GM18868 (cell line): ENCODE measurements at regions not wholly inside any gene's neighbourhood (a gene's known extent, or its start where the extent isn't known, plus 50 kb on each side); places are given as distances from the start of the nearest gene placed in this dataset.
"Not testable (repeated sequence)": the region's sequence is repeated elsewhere in the genome, so short reads cannot be mapped to it uniquely, and the experiment has no call there.

Experiments used
- ATAC-seq: cut with Tn5 transposase; IDR thresholded peaks from one replicate; pipeline ENCODE4 v1.9.1; 2021; ENCODE audit warnings: mild to moderate bottlenecking, moderate library complexity; ENCODE audit not compliant: unreplicated experiment

DNA sequence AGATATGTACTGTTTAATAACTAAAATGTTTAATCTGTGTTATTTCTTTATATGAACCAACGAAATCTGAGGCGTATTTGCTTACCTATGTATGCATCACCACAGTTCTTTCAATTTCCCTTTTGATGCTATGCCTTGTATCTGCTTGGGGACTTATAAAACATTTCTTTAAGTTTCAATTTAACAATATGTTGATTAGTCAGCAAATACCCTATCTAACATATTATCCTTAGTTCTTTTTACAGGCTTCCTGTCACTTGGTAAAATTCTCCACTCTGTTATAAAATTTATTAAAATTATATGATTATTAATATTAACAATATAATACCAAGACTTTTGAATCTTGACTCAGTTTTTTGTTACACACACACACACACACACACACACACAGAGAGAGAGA, 174.3 kb downstream of the CPS1 start:
- ATAC-seq, result no peak

DNA sequence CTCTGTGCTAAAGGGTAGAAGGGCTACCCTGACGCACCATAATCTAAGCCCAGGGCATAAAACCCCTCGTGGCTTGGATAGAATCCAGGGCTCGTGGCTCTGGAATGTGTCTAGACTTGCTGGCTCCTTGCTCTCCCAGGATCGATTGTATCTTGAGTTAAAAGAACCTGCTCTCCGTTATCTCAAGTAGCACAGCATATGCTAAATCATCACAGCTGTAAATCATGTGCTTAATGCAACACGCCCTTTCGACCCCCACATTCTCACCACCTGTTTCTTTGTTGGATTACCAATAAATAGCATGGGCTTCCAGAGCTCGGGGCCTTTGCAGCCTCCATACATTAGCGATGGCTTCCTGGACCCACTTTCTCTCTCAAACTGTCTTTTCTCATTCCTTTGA, 190.4 kb downstream of the CPS1 start:
- ATAC-seq, result not testable (repeated sequence)

DNA sequence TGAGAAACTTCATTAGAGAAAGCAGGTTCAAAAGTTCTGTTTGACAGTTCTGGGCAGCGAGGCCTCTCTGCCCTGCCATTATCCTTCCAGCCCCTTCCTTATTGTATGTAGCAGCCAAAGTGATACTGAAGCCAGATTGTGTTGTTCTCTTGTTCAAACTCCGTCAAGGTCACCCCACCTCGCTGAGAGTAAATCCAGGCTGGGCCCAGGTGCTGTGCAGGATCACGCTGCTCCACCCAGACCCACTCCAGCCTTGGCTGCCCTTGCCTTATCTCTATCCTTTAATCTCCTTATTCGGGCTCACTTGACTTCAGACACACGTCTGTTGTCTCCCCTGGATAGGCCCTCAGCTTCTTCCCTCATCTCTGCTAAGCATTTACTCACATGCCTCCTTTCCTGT, 196.1 kb downstream of the CPS1 start:
- no peak for ATAC-seq

DNA sequence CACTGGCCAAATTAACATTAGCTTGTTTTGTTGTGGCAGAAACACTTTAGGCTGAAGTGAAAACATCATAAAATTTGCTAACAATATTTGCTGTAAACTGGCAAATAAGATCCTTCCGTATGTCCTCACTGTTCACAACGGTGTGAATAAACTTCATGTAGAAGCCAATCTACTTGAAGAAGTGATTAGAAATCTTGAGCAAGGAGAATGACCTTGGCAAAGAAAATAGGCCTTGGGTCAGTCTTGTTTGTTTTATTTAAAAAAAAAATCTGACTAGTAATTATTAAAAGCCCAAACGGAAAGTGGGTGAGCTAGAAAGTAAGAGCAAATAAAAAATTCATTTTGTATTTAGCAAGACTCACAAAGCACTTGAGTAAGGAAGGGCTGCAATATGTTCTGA, 197.0 kb downstream of the CPS1 start:
- no peak for ATAC-seq

DNA sequence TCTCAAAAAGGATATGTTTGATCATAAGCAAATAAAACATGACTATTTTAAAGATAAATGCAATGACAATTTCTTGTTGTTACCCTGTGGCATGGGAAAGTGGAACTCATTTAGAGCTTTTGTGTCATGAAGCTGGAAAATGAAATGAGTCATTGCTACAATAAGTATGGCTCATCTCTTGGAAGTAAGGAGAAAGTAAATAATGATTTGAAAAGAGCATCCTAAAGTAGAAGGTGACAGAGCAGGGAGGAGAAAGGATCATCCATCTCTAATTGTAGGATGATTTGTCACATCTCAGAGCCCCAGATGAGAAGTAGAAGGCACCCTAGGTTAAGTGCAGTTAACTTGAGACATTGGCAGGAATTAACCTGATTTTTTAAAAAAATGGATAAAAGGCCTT, 200.5 kb downstream of the CPS1 start:
- no peak for ATAC-seq

DNA sequence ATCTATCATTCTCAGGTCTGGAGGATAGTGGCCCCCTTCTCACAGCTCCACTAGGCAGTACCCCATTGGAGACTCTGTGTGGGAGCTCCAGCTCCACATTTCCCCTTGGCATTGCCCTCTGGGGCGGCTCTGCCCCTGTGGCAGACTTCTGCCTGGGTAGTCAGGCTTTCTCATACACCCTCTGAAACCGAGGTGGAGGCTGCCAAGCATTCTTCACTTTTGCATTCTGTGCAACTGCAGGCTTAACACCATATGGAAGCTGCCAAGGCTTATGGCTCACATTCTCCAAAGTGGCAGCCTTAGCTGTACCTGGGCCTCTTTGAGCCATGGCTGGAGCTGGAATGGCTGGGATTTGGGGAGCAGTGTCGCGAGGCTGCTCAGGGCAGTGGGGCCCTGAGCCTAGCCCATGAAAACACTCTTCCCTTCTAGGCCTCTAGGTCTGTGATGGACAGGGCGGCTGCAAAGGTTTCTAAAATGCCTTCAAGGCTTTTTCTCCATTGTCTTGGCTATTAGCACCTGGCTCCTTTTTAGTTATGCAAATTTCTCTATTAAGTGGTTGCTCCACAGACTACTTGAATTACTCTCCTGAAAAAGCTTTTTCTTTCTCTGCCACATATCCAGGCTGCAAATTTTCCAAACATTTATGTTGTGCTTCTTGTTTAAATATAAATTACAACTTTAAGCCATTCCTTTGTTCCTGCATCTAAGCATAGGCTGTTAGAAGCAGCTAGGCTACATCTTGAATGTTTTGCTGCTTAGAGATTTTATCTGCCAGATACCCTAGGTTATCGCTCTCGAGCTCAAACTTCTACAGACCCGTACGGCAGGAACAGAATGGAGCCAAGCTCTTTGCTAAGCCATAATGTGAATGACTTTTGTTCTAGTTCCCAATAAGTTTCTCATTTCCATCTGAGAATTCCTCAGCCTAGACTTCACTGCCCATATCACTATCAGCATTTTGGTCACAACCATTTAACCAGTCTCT, 206.5 kb downstream of the CPS1 start:
- no peak for ATAC-seq

DNA sequence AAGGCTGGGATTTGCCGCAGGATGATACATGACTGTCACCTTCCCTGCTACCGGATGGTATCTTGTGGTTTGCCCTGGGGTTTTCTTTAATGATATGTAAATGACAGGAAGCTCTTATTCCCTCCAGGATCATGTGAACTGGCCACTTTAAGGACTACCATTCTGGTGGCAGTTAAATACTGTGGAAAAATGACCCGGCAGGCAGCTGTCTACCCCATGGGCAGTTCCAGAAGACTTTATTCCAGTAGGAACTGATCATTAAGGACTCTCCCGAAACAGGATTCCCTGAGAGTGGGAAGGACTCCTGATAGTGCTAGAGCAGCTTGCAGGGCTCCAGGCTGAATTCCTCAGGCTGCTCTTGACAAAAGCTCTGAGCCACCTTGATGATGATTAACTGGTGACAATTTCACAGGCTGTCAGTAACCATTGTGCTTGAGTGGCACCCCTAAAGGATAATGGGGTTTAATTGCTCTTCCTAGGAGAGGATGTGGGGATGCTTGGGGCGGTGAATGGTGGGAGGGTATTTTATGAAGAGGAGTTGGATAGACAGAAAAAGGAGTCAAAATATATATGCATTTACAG, 212.0 kb downstream of the CPS1 start:
- no peak for ATAC-seq

DNA sequence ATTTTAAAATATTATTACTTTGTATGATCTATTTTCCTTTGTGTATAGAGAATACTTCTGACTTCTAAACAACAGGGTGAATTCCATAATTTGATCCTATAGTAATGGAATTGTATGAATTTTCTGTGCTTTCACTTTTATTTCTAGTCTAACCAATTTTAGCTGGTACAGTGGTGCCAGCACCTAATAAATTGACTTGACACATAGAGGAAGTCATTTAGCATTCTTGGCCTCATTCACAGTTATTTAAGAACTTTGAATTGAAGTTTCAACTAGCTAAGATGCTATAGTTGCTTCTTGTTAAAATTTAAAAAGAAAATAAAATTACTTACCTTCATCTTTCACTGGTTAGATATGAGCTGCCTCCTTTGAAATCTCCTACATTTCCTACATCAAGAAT, 220.4 kb downstream of the CPS1 start:
- ATAC-seq, result no peak

DNA sequence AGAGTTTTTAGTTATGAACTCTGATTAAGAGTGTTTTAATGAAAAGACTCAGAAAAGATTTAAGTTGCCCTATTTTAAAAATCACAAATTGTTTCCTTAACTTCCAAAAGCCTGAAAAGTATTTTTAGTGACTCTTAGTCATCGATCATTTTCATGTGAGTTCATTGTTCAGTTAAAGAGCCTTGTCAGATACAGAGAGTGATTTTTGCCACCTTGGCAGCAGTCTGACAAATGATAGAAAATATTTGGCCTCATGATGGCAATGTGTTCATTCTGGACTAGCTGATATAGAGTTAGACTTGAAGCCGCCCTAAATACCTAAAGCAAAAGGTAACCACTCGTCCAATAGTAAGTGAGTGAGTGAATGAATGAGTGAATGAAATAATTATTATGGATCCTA, 225.8 kb downstream of the CPS1 start:
- ATAC-seq, result no peak

DNA sequence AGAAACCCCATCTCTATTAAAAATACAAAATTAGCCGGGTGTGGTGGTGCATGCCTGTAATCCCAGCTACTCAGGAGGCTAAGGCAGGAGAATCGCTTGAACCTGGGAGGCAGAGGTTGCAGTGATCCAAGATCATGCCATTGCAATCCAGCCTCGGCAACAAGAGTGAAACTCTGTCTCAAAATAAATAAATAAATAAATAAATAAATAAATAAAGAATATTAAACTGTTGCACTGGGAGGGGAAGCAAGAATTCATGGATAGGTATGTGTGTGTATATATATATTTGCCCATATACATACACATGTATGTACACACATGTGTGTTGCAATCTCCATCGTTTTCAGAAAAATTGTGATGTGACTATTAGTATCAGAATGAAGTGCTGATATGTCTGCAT, 231.4 kb downstream of the CPS1 start:
- not testable (repeated sequence) for ATAC-seq

DNA sequence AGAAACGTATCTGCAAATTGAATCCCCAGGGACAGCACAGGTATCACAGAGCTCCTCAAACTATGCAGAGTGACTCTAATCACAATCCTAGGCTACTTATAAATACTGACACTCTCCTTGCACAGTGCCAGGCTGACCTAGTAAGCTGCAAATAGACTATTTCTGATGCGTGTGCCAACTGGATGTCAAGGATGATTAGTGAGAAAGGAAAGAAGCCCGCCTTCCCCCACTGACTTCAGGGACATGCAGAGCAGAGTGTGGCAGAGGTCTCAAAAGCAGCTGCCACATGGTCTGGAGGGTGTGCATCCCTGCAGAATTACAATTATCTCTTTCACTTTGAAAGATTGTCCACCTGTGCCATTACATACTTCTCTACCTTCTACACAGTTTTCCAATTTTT, 235.6 kb downstream of the CPS1 start:
- no peak for ATAC-seq

DNA sequence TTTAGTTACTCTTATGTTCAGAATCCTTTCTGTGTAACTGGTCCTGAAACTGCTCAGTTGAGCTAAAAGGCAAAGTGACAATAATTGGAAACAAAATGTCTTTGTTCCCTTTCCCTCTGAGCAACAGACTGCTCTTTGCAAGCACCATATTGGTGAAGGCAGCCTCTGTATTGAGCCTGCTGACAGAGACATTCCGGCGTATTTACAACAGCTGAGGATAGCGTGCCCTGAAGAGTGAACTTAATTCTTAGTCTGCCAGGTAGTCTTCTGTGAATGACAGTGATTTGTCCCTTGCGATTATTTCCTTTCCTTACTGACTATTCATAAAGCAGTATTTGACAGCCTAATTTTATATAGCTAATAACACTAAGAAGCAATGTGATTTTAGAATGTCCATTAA, 239.1 kb downstream of the CPS1 start:
- ATAC-seq, result no peak

DNA sequence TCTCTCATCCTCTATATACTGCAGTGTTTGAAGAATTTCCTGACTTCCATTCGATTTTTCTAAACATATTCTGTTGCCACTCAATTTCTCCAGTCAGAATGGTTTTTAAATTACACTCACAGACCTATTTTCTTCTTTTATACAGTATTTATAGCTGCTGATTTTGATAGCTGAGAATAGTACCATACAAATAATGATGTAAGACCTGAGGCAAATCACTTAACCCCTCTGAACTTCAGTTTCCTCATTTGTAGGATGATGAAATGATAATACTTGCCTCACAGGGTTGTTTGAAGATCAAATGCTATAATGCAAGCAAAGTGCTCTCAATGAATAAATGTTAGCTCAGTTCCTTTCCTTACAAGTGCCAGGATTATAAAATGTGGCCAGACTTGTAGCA, 241.8 kb downstream of the CPS1 start:
- ATAC-seq, result no peak

DNA sequence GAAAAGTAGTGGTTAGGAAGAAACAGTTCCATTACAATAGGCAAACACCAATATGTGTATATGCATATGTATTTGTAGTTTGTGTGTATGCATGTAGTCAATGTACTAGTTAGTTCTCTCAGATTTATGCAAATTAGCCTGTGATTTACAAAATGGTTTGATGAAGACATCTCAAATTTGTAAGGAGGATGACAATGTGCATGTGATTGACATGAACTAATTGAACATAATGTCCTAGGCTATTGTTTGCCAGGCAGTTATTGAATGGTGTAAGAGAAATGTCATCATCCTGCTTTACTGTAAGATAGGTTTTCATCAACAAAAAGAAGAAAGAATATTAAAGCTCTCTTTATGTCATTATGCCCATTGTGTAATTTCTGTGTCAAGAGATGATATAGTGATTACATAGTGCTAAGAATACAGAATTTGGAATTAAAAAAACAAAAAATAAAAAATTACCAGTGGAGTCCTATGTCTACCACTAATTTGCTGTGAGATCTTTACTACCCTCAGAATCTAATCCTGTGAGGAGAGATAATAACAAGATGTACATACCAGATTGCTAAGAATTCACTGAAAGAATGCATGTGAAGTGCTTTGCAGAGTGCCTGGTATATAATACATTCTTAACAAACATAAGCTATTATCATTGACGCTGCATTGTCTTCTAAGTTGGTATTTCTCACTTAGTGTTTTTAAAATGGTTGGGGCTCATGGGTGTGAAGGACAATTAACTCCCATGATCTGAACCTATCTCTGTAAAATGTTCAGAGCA, 258.0 kb downstream of the CPS1 start:
- no peak for ATAC-seq

DNA sequence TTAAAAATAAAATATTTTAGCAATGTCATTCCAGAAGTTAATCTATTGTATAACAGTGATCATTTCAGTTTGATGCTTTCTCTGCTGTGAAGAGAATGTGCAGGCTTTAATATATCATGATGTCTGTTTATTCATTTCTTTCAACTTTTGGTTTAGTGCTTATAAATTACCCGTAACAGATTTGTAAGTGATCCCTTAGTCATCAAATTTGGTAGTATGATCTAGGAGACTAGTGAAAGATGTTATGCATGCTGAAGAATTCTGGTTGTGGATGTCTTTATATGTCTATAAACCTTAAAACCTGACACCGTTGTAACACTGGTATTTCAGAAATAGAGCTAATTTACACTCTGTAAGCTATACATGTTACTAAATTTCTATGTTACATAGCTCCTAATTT, 260.4 kb downstream of the CPS1 start:
- ATAC-seq, result no peak

DNA sequence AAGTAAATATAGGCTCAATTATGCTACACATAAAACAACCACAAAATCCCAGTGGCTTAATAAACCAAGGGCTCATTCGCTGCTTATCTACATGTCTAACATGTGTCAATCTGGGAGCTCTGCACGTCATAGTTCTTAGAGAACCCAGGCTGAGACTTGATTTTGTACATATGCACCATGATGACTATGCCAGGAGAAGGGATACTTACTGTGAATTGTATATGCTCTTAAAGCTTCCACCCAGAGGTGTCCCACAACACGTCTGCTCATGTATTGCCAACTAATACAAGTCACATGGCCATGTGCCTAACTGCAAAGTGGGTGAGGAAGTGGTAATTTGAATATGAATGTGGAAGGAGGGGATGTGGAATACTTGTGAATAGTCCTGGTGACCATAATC, 262.1 kb downstream of the CPS1 start:
- no peak for ATAC-seq

DNA sequence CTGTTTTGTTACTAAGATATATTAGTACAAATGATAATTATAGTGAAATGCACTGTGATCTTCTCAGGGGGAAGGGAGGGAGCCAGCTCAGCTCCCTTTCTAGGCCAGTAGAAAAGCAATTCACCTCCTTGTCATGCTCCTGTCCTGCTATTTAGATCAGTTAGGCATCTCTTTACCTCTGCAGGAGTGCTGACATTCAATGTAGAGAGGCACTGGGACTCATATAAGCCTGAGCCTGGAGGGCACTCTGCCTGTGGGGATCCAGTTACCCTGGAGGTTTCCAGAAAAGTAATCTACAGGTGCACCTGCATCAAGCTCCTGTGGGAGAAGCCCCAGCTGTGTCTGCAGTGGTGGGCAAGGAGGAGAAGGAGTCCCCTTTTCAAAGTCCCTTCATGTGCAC, 277.0 kb downstream of the CPS1 start:
- ATAC-seq, result no peak

DNA sequence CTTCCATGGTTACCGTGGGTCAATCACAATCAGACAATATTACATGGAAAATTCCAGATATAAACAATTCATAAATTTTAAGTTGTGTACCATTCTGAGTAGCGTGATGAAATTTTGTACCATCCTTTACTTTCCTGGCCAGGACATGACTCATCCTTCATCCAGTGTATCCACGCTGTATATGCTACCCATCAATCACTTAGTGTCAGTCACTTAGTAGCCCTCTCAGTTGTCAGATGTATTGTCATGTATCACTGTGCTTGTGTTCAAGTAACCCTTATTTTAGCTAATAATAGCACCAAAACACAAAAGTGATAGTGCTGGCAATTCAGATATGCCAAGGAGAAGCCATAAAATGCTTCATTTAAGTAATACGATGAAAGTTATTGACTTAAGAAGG, 282.6 kb downstream of the CPS1 start:
- ATAC-seq, result no peak

DNA sequence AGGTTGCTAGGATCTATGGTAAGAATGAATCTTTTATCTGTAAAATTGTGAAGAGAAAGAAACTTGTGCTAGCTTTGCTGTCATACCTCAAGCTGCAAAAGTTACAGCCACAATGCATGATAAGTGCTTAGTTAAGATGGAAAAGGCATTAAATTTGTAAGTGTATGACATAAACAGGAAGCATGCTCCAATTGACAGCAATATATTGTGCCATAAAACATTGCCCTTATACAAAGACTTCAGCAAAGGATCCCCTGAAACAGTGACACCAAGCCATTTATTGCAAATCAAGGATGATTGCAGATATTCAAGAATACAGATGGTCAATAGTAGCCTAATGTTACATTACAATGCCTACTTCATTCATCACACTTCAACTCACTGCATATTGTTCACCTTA, 283.1 kb downstream of the CPS1 start:
- no peak for ATAC-seq

DNA sequence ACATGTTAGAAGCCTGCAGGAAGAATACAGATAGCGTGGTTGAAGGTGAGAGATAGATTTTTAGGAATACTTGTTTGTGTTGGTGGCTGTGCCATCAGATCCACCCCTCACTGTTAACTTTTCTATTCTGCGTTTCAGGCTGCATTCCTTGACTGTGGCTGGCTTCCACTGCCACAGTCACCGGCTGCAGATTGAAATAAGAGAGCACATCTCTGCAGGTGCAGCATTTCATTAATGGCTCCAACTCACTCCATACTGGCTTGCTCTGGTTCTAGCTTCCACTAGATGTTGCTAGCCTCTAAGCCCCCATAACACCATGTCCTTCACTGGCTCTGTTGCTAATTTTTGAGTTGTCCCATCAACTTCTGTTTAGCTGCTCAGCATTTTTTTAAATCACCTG, 286.5 kb downstream of the CPS1 start:
- no peak for ATAC-seq

DNA sequence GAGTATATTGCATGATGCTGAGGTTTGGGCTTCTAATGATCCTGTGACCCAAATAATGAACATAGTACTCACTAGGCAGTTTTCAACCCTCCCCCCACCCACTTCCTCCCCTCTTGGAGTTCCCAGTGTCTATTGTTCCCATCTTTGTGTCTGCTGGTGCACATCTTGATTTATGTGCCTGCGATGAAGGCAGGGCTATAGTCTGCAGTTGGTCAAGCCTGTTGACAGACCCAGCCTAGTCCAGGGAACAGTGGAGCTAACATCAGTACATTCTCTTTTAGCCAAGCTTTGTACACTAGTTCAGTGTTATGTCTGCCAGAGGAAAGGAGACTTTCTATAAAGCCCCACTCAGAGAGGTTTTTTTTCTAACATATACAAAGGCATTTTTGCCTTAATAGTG, 287.6 kb downstream of the CPS1 start:
- ATAC-seq, result no peak

DNA sequence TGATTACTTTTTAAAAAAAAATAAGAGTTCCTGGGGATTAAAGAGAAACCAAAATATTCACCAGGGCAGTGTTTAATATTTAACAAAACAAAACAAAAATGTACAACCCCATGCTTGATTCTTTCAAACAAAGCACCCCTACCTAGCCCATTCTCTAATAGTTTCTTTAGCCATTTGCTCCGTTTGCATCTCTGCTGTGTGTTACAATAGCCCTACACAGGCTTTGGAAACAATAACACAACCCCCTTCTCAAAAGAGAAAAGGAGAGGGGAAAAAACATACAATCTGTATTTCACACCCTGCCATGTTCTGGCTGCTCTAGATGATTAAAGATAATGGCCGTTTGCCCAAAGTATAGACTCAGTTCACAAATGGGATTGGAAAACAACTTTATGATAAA, 302.9 kb downstream of the CPS1 start:
- no peak for ATAC-seq
